Neural progenitor cell (in vitro differentiated cells): ENCODE measurements at regions not wholly inside any gene's neighbourhood (a gene's known extent, or its start where the extent isn't known, plus 50 kb on each side); places are given as distances from the start of the nearest gene placed in this dataset.

ENCODE experiments used
- EZH2phosphoT487 ChIP-seq: fragments of 200-600 bp; sonication (generic); IDR thresholded peaks from 2 replicates; pipeline ENCODE4 v1.6.1; 2017; ENCODE audit warnings: antibody characterized with exemption
- TF ChIP-seq, protein P1 (sequence below): fragments of 200-600 bp; sonication (generic); IDR thresholded peaks from 2 replicates; pipeline ENCODE4 v1.5.1; 2017; ENCODE audit warnings: antibody characterized with exemption, mild to moderate bottlenecking

DNA sequence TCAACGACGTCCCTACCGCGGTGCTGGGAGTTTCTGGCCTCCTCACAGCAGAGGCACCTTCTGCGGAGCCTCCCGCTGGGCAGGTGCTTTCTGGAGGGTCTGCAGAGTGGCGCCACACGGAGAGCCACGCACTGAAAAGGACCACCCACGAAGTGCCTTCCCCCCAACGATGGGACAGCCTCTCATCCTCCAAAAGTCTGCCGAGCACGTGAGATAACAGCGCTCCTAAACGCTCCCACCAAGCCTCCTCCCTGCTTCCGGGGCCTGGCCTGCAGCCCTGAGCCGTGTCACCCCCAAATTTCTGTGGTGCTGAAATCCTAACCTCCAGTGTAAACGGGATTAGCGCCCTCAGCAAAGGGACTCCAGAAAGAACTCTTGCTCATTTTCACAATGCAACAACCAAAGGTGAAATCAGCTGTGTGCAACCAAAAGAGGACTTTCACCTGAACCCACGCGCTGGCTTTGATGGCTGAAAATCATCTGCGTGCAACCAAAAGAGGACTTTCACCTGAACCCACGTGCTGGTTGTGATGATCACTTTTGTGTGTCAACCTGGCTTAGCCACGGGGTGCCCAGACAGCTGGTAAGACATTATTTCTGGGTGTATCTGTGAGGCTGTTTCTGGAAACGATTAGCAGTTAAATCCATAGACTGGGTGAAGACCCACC lies 924.6 kb downstream of the BRD1 start:
- TF ChIP-seq, protein P1, sequence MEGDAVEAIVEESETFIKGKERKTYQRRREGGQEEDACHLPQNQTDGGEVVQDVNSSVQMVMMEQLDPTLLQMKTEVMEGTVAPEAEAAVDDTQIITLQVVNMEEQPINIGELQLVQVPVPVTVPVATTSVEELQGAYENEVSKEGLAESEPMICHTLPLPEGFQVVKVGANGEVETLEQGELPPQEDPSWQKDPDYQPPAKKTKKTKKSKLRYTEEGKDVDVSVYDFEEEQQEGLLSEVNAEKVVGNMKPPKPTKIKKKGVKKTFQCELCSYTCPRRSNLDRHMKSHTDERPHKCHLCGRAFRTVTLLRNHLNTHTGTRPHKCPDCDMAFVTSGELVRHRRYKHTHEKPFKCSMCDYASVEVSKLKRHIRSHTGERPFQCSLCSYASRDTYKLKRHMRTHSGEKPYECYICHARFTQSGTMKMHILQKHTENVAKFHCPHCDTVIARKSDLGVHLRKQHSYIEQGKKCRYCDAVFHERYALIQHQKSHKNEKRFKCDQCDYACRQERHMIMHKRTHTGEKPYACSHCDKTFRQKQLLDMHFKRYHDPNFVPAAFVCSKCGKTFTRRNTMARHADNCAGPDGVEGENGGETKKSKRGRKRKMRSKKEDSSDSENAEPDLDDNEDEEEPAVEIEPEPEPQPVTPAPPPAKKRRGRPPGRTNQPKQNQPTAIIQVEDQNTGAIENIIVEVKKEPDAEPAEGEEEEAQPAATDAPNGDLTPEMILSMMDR = no peak
- TF ChIP-seq EZH2phosphoT487 = no peak
